GM18508 (cell line): ENCODE measurements at regions not wholly inside any gene's neighbourhood (a gene's known extent, or its start where the extent isn't known, plus 50 kb on each side); places are given as distances from the start of the nearest gene placed in this dataset.

Experiments
- ATAC-seq: cut with Tn5 transposase; IDR thresholded peaks from one replicate; pipeline ENCODE4 v1.9.1; 2021; ENCODE audit warnings: moderate number of reproducible peaks; ENCODE audit not compliant: insufficient read depth, unreplicated experiment

GRCh38 chr4:123952530-123953274 lies 556.1 kb downstream of the SPRY1 start:
- ATAC-seq, result no peak

GRCh38 chr4:123953566-123953965 lies 557.0 kb downstream of the SPRY1 start:
- no peak for ATAC-seq

- ATAC-seq, result no peak
Observed at GRCh38 chr4:123954220-123954619, 557.6 kb downstream of the SPRY1 start.

- ATAC-seq, result no peak
Observed at GRCh38 chr4:123955167-123955800, 558.7 kb downstream of the SPRY1 start.

GRCh38 chr4:123956204-123956603 lies 559.6 kb downstream of the SPRY1 start:
- ATAC-seq, result no peak

- ATAC-seq, result no peak
Observed at GRCh38 chr4:123966990-123967769, 570.6 kb downstream of the SPRY1 start.

- no peak for ATAC-seq
Observed at GRCh38 chr4:123972031-123972430, 575.4 kb downstream of the SPRY1 start.

- no peak for ATAC-seq
Observed at GRCh38 chr4:123974386-123975149, 578.0 kb downstream of the SPRY1 start.

DNA sequence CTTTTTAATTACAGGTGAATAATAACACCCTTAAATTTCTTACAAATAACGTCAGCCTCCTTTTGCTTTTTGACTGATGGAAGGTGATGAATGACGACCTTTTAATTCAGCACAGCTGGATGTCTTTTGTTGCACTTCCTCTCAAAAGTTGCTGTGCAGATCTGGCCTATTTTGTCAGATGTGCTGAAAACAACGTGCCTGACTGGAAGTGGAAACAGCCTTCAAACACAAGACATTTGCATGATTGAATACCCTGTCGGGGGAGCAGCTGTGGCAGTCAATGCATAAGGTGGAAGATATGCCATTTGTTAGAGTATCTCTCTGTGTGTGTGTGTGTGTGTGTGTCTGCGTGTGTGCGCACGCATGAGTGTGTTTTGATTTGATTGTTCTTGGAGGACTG lies 579.7 kb downstream of the SPRY1 start:
- ATAC-seq, result no peak

DNA sequence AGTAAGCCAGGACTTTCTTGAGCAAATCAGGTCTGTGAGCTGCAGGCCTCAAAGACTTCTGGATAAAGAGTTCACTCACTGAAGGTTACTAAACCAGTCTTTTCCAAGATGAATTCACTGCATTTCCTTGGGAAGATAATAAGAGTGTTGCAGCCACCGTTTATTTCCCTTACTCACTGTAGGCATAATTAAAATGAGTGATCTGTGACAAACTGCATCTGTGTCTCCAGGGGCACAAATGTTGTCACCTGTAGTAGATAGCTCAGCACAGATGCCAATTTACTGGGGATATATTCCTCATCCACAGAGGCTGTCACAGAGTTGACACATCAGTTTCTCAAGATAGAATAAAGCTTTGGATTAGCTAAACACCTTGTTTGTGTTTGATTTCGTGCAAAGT lies 580.2 kb downstream of the SPRY1 start:
- no peak for ATAC-seq

- ATAC-seq, result no peak
Observed at GRCh38 chr4:123977641-123978081, 581.1 kb downstream of the SPRY1 start.

GRCh38 chr4:123978637-123979036 lies 582.0 kb downstream of the SPRY1 start:
- ATAC-seq, result no peak

GRCh38 chr4:123980736-123981300 lies 584.2 kb downstream of the SPRY1 start:
- no peak for ATAC-seq

GRCh38 chr4:123984886-123985285 lies 588.3 kb downstream of the SPRY1 start:
- ATAC-seq, result no peak

DNA sequence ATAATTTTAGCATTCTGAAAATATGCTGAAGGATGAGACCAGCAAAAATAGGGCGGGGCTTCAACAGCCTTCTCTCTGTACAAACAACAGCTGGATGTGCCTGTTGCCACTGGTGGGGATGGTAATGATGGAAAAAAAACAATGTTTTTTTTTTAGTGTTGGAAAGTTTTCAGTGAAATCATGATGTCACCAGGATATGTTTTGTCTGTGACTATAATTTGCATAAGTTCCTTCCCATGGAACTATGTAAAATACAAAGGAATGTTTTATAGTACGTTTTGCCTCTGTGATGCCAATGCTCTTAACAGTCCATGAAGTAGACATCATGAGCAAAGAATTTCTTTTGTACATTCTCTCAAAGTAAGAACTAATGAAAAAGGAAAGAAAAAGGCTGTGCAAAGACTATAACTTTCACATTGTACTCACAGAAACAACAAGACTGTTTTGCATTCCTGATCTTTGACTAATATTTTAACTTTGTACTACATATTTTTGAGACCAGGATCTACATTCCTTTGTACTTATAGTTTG lies 589.7 kb downstream of the SPRY1 start:
- no peak for ATAC-seq

DNA sequence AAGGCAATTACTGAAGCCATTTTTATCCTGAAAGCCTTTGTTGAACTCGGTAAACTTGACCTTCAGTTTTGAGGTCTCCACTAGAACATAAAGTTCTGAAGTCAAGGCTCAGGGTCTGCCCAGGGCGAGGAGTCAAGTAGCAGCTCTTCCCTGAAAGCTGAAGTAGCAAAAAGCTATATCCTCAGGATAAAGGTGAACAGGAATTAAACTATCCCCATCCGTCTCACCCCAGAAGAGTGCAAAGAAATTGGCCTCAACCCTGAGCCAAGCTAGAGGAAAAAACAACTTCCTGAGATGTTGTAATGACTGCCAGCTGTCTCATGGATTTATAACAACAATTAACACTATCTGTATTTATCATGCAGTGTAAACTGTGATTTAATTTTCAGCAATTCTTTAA lies 590.8 kb downstream of the SPRY1 start:
- ATAC-seq, result no peak

GRCh38 chr4:123990310-123990870 lies 593.8 kb downstream of the SPRY1 start:
- no peak for ATAC-seq

DNA sequence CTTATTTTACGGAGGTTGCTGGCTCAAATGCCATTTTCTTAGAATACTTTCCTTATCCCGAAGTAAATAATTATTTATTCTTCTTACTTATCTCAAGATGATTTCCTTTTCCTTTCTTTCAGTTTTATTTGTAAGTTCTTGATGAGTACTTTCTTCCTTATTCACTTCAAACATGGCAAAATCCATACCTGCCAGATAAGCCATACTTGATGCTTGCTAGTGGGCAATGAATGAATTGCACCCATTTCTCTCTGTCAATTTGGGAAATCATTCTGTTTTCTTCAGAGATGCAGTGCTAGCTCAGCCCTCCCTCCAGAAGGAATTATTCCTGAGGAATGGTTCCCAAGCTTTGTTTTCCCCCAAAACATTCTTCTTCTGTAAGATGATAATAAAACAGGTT lies 598.3 kb downstream of the SPRY1 start:
- ATAC-seq, result no peak

GRCh38 chr4:123995936-123996335 lies 599.3 kb downstream of the SPRY1 start:
- no peak for ATAC-seq
